ENCODE measurements at regions not wholly inside any gene's neighbourhood (a gene's known extent, or its start where the extent isn't known, plus 50 kb on each side); places are given as distances from the start of the nearest gene placed in this dataset.

GRCh38 chr5:65087154-65087553 lies 318.4 kb downstream of the CWC27 start:
- H3K4ac ChIP-seq (ENCODE audit: low read depth, low read length), result no peak overlapping the region
- H3K27me3 ChIP-seq (ENCODE audit: insufficient read depth, low read length), result no peaks in the 10 kb centered on the region
- no peak overlapping the region for H3K14ac ChIP-seq (ENCODE audit: insufficient read depth, low read length)
- no CpG with 5 or more reads among the region's 3 CpGs for WGBS (ENCODE audit: extremely low coverage, insufficient read length, low lambda C conversion rate)
- Mint-ChIP-seq H3K4me3 (no peak overlapping the region), H3K36me3 (ENCODE audit: insufficient read depth in 1 of 3, low read depth in 3 of 3) (0 out of 7 replicates have a peak, but pooled peaks cover 0 to 1% (median 0%) of the 10 kb centered on the region in 3 experiments), H3K27me3 (ENCODE audit: low read depth) (no peaks in the 10 kb centered on the region), H3K4me1 (peaks cover 2 to 9% of the 10 kb centered on the region in 2 experiments; a peak in 3 of 4 replicates), H3K27ac (no peak overlapping the region), H3K9me3 (no peaks in the 10 kb centered on the region)
- no peak overlapping the region for H2AK5ac ChIP-seq (ENCODE audit: insufficient read length, low read length)
- no peaks in the 10 kb centered on the region for H3K79me2 ChIP-seq (ENCODE audit: insufficient read depth, low read length)
- no peaks in the 10 kb centered on the region for H4K20me1 ChIP-seq (ENCODE audit: control insufficient read depth, insufficient read depth, insufficient read length)
- no peak overlapping the region for H4K5ac ChIP-seq (ENCODE audit: insufficient read length, low read depth, low read length)
- H3T11ph ChIP-seq (ENCODE audit: low read length), result no peak overlapping the region
- no peaks in the 10 kb centered on the region for H3K79me1 ChIP-seq (ENCODE audit: insufficient read depth, low read depth, low read length, poor library complexity, severe bottlenecking)
- H4K8ac ChIP-seq (replicated peaks; ENCODE audit: insufficient read length, low read depth, low read length), result no peak overlapping the region
- no peak overlapping the region for H3K9ac ChIP-seq (ENCODE audit: extremely low read depth, insufficient read length, low read length)
- H2BK20ac ChIP-seq (ENCODE audit: low read depth, low read length, poor library complexity, severe bottlenecking), result no peak overlapping the region
- no peak overlapping the region for H3K4me2 ChIP-seq (ENCODE audit: insufficient read depth, insufficient read length, low read length)
- H2BK15ac ChIP-seq (ENCODE audit: low read depth, low read length), result no peak overlapping the region
- H3K23me2 ChIP-seq (ENCODE audit: insufficient read length, low read depth, low read length, poor library complexity, severe bottlenecking), result no peaks in the 10 kb centered on the region
- no peak for TF ChIP-seq CTCF (conservative IDR thresholded peaks at IDR 0.05)
- no peak overlapping the region for H4K91ac ChIP-seq (ENCODE audit: insufficient read length, low read depth, low read length)
- H2AFZ ChIP-seq (ENCODE audit: low read length), result no peak overlapping the region
- no peak overlapping the region for H2BK12ac ChIP-seq (ENCODE audit: insufficient read length, low read depth, low read length)
- no peak overlapping the region for H2BK5ac ChIP-seq (ENCODE audit: insufficient read length, low read length)
- H2BK120ac ChIP-seq (ENCODE audit: low read depth, low read length, poor library complexity, severe bottlenecking), result no peak overlapping the region
- no peak overlapping the region for H3K27ac ChIP-seq (ENCODE audit: insufficient read length, low read depth, low read length)
- no peak overlapping the region for H3K56ac ChIP-seq (ENCODE audit: insufficient read length, low read depth, low read length)
- H3K23ac ChIP-seq (ENCODE audit: insufficient read length, low read depth, low read length), result no peak overlapping the region
- H3K4me1 ChIP-seq (ENCODE audit: insufficient read depth, low read length), result no peaks in the 10 kb centered on the region
- H3K18ac ChIP-seq (ENCODE audit: insufficient read length, low read depth, low read length), result no peak overlapping the region
- DNase-seq, result no peak
- no peaks in the 10 kb centered on the region for H3K9me3 ChIP-seq (ENCODE audit: control insufficient read depth, low read depth, low read length)
